ENCODE measurements at regions not wholly inside any gene's neighbourhood (a gene's known extent, or its start where the extent isn't known, plus 50 kb on each side); places are given as distances from the start of the nearest gene placed in this dataset.

- TF ChIP-seq, protein P1, sequence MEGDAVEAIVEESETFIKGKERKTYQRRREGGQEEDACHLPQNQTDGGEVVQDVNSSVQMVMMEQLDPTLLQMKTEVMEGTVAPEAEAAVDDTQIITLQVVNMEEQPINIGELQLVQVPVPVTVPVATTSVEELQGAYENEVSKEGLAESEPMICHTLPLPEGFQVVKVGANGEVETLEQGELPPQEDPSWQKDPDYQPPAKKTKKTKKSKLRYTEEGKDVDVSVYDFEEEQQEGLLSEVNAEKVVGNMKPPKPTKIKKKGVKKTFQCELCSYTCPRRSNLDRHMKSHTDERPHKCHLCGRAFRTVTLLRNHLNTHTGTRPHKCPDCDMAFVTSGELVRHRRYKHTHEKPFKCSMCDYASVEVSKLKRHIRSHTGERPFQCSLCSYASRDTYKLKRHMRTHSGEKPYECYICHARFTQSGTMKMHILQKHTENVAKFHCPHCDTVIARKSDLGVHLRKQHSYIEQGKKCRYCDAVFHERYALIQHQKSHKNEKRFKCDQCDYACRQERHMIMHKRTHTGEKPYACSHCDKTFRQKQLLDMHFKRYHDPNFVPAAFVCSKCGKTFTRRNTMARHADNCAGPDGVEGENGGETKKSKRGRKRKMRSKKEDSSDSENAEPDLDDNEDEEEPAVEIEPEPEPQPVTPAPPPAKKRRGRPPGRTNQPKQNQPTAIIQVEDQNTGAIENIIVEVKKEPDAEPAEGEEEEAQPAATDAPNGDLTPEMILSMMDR (conservative IDR thresholded peaks at IDR 0.05; ENCODE audit: low read depth in 2 of 2) = no peak
- TF ChIP-seq POLR2AphosphoS5 (IDR thresholded peaks at IDR 0.05; ENCODE audit: low read depth) (no peak), EZH2phosphoT487 (IDR thresholded peaks at IDR 0.05; ENCODE audit: unreplicated experiment) (no peak), EZH2 (IDR thresholded peaks at IDR 0.05; ENCODE audit: low read depth, unreplicated experiment) (no peak), ZNF331 (CRISPR knock-in tag; IDR thresholded peaks at IDR 0.05; ENCODE audit: low read depth) (no peak), NANOG (IDR thresholded peaks at IDR 0.05; ENCODE audit: borderline replicate concordance) (no peak), CREB1 (CRISPR knock-in tag; IDR thresholded peaks at IDR 0.05; ENCODE audit: low read depth) (no peak)
- TF ChIP-seq, protein P2, sequence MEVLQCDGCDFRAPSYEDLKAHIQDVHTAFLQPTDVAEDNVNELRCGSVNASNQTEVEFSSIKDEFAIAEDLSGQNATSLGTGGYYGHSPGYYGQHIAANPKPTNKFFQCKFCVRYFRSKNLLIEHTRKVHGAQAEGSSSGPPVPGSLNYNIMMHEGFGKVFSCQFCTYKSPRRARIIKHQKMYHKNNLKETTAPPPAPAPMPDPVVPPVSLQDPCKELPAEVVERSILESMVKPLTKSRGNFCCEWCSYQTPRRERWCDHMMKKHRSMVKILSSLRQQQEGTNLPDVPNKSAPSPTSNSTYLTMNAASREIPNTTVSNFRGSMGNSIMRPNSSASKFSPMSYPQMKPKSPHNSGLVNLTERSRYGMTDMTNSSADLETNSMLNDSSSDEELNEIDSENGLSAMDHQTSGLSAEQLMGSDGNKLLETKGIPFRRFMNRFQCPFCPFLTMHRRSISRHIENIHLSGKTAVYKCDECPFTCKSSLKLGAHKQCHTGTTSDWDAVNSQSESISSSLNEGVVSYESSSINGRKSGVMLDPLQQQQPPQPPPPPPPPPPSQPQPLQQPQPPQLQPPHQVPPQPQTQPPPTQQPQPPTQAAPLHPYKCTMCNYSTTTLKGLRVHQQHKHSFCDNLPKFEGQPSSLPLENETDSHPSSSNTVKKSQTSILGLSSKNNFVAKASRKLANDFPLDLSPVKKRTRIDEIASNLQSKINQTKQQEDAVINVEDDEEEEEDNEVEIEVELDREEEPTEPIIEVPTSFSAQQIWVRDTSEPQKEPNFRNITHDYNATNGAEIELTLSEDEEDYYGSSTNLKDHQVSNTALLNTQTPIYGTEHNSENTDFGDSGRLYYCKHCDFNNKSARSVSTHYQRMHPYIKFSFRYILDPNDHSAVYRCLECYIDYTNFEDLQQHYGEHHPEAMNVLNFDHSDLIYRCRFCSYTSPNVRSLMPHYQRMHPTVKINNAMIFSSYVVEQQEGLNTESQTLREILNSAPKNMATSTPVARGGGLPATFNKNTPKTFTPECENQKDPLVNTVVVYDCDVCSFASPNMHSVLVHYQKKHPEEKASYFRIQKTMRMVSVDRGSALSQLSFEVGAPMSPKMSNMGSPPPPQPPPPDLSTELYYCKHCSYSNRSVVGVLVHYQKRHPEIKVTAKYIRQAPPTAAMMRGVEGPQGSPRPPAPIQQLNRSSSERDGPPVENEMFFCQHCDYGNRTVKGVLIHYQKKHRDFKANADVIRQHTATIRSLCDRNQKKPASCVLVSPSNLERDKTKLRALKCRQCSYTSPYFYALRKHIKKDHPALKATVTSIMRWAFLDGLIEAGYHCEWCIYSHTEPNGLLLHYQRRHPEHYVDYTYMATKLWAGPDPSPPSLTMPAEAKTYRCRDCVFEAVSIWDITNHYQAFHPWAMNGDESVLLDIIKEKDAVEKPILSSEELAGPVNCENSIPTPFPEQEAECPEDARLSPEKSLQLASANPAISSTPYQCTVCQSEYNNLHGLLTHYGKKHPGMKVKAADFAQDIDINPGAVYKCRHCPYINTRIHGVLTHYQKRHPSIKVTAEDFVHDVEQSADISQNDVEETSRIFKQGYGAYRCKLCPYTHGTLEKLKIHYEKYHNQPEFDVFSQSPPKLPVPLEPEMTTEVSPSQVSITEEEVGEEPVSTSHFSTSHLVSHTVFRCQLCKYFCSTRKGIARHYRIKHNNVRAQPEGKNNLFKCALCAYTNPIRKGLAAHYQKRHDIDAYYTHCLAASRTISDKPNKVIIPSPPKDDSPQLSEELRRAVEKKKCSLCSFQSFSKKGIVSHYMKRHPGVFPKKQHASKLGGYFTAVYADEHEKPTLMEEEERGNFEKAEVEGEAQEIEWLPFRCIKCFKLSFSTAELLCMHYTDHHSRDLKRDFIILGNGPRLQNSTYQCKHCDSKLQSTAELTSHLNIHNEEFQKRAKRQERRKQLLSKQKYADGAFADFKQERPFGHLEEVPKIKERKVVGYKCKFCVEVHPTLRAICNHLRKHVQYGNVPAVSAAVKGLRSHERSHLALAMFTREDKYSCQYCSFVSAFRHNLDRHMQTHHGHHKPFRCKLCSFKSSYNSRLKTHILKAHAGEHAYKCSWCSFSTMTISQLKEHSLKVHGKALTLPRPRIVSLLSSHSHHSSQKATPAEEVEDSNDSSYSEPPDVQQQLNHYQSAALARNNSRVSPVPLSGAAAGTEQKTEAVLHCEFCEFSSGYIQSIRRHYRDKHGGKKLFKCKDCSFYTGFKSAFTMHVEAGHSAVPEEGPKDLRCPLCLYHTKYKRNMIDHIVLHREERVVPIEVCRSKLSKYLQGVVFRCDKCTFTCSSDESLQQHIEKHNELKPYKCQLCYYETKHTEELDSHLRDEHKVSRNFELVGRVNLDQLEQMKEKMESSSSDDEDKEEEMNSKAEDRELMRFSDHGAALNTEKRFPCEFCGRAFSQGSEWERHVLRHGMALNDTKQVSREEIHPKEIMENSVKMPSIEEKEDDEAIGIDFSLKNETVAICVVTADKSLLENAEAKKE (CRISPR knock-in tag; IDR thresholded peaks at IDR 0.05) = no peak
- TF ChIP-seq, protein P3, sequence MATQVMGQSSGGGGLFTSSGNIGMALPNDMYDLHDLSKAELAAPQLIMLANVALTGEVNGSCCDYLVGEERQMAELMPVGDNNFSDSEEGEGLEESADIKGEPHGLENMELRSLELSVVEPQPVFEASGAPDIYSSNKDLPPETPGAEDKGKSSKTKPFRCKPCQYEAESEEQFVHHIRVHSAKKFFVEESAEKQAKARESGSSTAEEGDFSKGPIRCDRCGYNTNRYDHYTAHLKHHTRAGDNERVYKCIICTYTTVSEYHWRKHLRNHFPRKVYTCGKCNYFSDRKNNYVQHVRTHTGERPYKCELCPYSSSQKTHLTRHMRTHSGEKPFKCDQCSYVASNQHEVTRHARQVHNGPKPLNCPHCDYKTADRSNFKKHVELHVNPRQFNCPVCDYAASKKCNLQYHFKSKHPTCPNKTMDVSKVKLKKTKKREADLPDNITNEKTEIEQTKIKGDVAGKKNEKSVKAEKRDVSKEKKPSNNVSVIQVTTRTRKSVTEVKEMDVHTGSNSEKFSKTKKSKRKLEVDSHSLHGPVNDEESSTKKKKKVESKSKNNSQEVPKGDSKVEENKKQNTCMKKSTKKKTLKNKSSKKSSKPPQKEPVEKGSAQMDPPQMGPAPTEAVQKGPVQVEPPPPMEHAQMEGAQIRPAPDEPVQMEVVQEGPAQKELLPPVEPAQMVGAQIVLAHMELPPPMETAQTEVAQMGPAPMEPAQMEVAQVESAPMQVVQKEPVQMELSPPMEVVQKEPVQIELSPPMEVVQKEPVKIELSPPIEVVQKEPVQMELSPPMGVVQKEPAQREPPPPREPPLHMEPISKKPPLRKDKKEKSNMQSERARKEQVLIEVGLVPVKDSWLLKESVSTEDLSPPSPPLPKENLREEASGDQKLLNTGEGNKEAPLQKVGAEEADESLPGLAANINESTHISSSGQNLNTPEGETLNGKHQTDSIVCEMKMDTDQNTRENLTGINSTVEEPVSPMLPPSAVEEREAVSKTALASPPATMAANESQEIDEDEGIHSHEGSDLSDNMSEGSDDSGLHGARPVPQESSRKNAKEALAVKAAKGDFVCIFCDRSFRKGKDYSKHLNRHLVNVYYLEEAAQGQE (IDR thresholded peaks at IDR 0.05; ENCODE audit: unreplicated experiment) = no peak
These were observed 177.1 kb downstream of the BRD1 start for GRCh38 chr22:49650336-49651241.

All from GM23338 (cell line).